ENCODE measurements at regions not wholly inside any gene's neighbourhood (a gene's known extent, or its start where the extent isn't known, plus 50 kb on each side); places are given as distances from the start of the nearest gene placed in this dataset.
"Not testable (repeated sequence)": the region's sequence is repeated elsewhere in the genome, so short reads cannot be mapped to it uniquely, and the experiment has no call there.

- no peak for DNase-seq (ENCODE audit: extremely low read depth, low read depth)
Observed at GRCh38 chr7:73918926-73919693, 58.2 kb downstream of the TMEM270 start.

GRCh38 chr7:73919694-73920375, 58.9 kb downstream of the TMEM270 start:
- DNase-seq (ENCODE audit: extremely low read depth, low read depth) = no peak
- TF ChIP-seq CTCF (IDR thresholded peaks at IDR 0.05; ENCODE audit: low read depth, low read length) = no peak

More at GRCh38 chr7:73918926-73919693, 58.2 kb downstream of the TMEM270 start:
- no peak for TF ChIP-seq CTCF (IDR thresholded peaks at IDR 0.05; ENCODE audit: low read depth, low read length)

GRCh38 chr7:73920406-73921134, 59.6 kb downstream of the TMEM270 start:
- DNase-seq (ENCODE audit: extremely low read depth, low read depth) = no peak
- no peak for TF ChIP-seq CTCF (IDR thresholded peaks at IDR 0.05; ENCODE audit: low read depth, low read length)

- DNase-seq (ENCODE audit: extremely low read depth, low read depth) = no peak
- no peak for TF ChIP-seq CTCF (IDR thresholded peaks at IDR 0.05; ENCODE audit: low read depth, low read length)
Observed at GRCh38 chr7:73921623-73922528, 60.9 kb downstream of the TMEM270 start.

- not testable (repeated sequence) for DNase-seq (ENCODE audit: extremely low read depth, low read depth)
Observed at GRCh38 chr7:73928644-73929043, 67.7 kb downstream of the TMEM270 start.

- TF ChIP-seq CTCF (IDR thresholded peaks at IDR 0.05; ENCODE audit: low read depth, low read length) = no peak
- DNase-seq (ENCODE audit: extremely low read depth, low read depth) = no peak
Observed at GRCh38 chr7:73931502-73931901, 70.5 kb downstream of the TMEM270 start.

- DNase-seq (ENCODE audit: extremely low read depth, low read depth) = no peak
- TF ChIP-seq CTCF (IDR thresholded peaks at IDR 0.05; ENCODE audit: low read depth, low read length) = no peak
Observed at GRCh38 chr7:73932364-73932763, 71.4 kb downstream of the TMEM270 start.

All from AG09319 (cell line).